ENCODE measurements at regions not wholly inside any gene's neighbourhood (a gene's known extent, or its start where the extent isn't known, plus 50 kb on each side); places are given as distances from the start of the nearest gene placed in this dataset.

DNA sequence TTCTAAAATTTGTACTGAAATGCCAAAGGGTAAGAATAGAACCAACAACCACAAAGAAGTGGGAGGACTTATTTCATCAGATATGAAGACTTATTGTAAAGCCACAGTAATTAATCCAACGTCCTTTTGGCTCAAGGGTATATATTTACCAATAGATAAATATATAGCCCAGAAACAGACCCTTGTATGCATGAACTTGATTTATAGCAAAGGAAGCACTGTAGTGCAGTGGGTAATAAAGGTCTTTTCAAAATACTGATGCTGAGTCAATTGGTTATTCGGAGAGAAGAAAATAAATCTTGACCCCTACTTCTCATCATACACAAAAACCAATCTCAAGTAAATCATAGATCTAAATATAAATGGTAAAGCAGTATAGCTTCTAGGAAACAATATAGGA is 200.5 kb upstream of the ST6GAL2 start:
- H3K4me1 Mint-ChIP-seq (ENCODE audit: low read depth, unreplicated experiment) = peaks cover 8% of the 10 kb centered on the region
- no peak overlapping the region for H3K4me3 Mint-ChIP-seq (ENCODE audit: unreplicated experiment)
- H3K36me3 Mint-ChIP-seq (ENCODE audit: insufficient read depth, unreplicated experiment) = no peaks in the 10 kb centered on the region
- Histone ChIP-seq H3K36me3 (ENCODE audit: control insufficient read depth, insufficient read depth, low read length) (no peaks in the 10 kb centered on the region), H3K4me3 (ENCODE audit: low read depth, low read length) (no peak overlapping the region), H3K27me3 (replicated peaks; ENCODE audit: control insufficient read depth, insufficient read depth, low read length) (no peaks in the 10 kb centered on the region), H3K9me3 (no peaks in the 10 kb centered on the region), H3K4me1 (0 out of 2 replicates have a peak, but pooled peaks cover 7% of the 10 kb centered on the region)
- POLR2A ChIA-PET = no interaction called here
- TF ChIP-seq, protein P1, sequence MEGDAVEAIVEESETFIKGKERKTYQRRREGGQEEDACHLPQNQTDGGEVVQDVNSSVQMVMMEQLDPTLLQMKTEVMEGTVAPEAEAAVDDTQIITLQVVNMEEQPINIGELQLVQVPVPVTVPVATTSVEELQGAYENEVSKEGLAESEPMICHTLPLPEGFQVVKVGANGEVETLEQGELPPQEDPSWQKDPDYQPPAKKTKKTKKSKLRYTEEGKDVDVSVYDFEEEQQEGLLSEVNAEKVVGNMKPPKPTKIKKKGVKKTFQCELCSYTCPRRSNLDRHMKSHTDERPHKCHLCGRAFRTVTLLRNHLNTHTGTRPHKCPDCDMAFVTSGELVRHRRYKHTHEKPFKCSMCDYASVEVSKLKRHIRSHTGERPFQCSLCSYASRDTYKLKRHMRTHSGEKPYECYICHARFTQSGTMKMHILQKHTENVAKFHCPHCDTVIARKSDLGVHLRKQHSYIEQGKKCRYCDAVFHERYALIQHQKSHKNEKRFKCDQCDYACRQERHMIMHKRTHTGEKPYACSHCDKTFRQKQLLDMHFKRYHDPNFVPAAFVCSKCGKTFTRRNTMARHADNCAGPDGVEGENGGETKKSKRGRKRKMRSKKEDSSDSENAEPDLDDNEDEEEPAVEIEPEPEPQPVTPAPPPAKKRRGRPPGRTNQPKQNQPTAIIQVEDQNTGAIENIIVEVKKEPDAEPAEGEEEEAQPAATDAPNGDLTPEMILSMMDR (IDR thresholded peaks at IDR 0.05; ENCODE audit: insufficient read depth in 1 of 2, low read depth in 1 of 2, low read length in 1 of 2, severe bottlenecking in 1 of 2, unreplicated experiment in 1 of 2) = no peak
- DNase-seq = no peak
- CTCF ChIA-PET = no interaction called here
- H3K27me3 Mint-ChIP-seq (ENCODE audit: insufficient read depth, unreplicated experiment) = no peaks in the 10 kb centered on the region
- BruUV-seq (replicated peaks) = no TSS peak
- intact Hi-C loops (cut with micrococcal nuclease; ENCODE audit: unreplicated experiment) = no loop called here
- no peak overlapping the region for H3K27ac Mint-ChIP-seq (ENCODE audit: unreplicated experiment)
- no peaks in the 10 kb centered on the region for H3K9me3 Mint-ChIP-seq (ENCODE audit: unreplicated experiment)

DNA sequence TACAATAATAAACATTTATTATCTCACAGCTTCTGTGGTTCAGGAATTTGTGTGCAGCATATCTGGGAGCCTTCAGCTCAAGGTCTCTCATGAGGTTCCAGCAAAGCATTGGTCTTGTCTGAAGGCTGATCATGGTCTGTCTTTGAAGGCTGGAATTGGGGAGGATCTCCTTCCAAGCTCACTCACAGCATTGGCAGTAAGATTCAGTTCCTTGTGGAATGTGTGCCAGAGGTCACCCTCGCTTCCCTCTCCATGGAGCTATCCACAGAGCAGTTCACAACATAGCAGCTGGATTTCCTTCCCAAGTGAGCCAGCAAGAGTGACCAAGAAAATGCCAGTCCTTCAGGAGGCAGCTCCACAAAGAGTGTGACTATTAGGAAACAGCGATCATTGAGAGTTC is 202.2 kb upstream of the ST6GAL2 start:
- Mint-ChIP-seq H3K4me1 (ENCODE audit: low read depth, unreplicated experiment) (peaks cover 9% of the 10 kb centered on the region), H3K4me3 (ENCODE audit: unreplicated experiment) (no peak overlapping the region), H3K27me3 (ENCODE audit: insufficient read depth, unreplicated experiment) (no peaks in the 10 kb centered on the region), H3K27ac (ENCODE audit: unreplicated experiment) (no peak overlapping the region), H3K36me3 (ENCODE audit: insufficient read depth, unreplicated experiment) (no peaks in the 10 kb centered on the region), H3K9me3 (ENCODE audit: unreplicated experiment) (no peaks in the 10 kb centered on the region)
- Histone ChIP-seq H3K9me3 (no peaks in the 10 kb centered on the region), H3K4me1 (0 out of 2 replicates have a peak, but pooled peaks cover 7% of the 10 kb centered on the region), H3K4me3 (ENCODE audit: low read depth, low read length) (no peak overlapping the region), H3K36me3 (ENCODE audit: control insufficient read depth, insufficient read depth, low read length) (no peaks in the 10 kb centered on the region), H3K27me3 (replicated peaks; ENCODE audit: control insufficient read depth, insufficient read depth, low read length) (no peaks in the 10 kb centered on the region)
- no peak for DNase-seq
- CTCF ChIA-PET = no interaction called here
- intact Hi-C loops (cut with micrococcal nuclease; ENCODE audit: unreplicated experiment) = no loop called here
- POLR2A ChIA-PET = no interaction called here
- TF ChIP-seq, protein P1 (IDR thresholded peaks at IDR 0.05; ENCODE audit: insufficient read depth in 1 of 2, low read depth in 1 of 2, low read length in 1 of 2, severe bottlenecking in 1 of 2, unreplicated experiment in 1 of 2) = no peak
- no TSS peak for BruUV-seq (replicated peaks)

DNA sequence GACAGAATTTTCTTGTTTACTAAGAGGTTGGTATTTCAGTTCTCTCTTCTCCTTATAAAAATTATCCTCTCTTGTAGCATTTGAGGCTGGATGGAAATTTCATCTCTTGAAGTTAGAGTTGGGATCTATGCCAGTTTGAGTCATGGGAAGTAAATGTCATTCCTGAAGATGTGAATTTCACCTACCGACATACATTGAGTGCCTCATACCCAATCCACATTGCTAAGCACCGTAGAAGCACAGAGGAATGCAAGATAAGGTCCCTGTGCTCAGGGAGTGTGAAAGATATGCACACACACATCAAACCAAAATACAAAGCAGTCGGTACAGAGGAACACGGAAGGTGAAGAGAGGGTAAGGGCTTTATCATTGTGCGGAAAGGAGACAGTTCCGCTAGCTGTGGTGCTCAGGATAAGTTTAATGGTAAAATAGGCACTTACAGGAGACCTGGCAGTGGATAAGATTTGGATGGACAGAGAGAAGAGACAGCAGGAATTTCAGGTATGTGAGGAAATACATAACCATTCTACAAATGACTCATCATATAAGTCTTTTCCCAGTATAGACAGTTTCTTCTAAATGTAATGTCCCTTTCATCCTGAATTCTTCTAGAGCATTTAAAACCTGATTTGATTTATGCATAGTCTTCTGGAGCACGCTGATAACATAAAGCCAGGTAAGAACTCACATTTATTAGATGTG is 205.3 kb upstream of the ST6GAL2 start:
- no peak overlapping the region for H3K4me3 Mint-ChIP-seq (ENCODE audit: unreplicated experiment)
- BruUV-seq (replicated peaks) = no TSS peak
- 0 out of 2 replicates have a peak, but pooled peaks cover 7% of the 10 kb centered on the region for H3K4me1 ChIP-seq
- no peak for DNase-seq
- H3K36me3 Mint-ChIP-seq (ENCODE audit: insufficient read depth, unreplicated experiment) = no peaks in the 10 kb centered on the region
- H3K27ac Mint-ChIP-seq (ENCODE audit: unreplicated experiment) = no peak overlapping the region
- ChIA-PET POLR2A (no interaction called here), CTCF (no interaction called here)
- no peaks in the 10 kb centered on the region for H3K27me3 ChIP-seq (replicated peaks; ENCODE audit: control insufficient read depth, insufficient read depth, low read length)
- no peak overlapping the region for H3K4me3 ChIP-seq (ENCODE audit: low read depth, low read length)
- H3K36me3 ChIP-seq (ENCODE audit: control insufficient read depth, insufficient read depth, low read length) = no peaks in the 10 kb centered on the region
- no peaks in the 10 kb centered on the region for H3K9me3 ChIP-seq
- intact Hi-C loops (cut with micrococcal nuclease; ENCODE audit: unreplicated experiment) = no loop called here
- peaks cover 4% of the 10 kb centered on the region for H3K27me3 Mint-ChIP-seq (ENCODE audit: insufficient read depth, unreplicated experiment)
- TF ChIP-seq, protein P1 (IDR thresholded peaks at IDR 0.05; ENCODE audit: insufficient read depth in 1 of 2, low read depth in 1 of 2, low read length in 1 of 2, severe bottlenecking in 1 of 2, unreplicated experiment in 1 of 2) = no peak
- H3K4me1 Mint-ChIP-seq (ENCODE audit: low read depth, unreplicated experiment) = peaks cover 9% of the 10 kb centered on the region
- no peaks in the 10 kb centered on the region for H3K9me3 Mint-ChIP-seq (ENCODE audit: unreplicated experiment)
